ENCODE measurements at regions not wholly inside any gene's neighbourhood (a gene's known extent, or its start where the extent isn't known, plus 50 kb on each side); places are given as distances from the start of the nearest gene placed in this dataset.

DNA sequence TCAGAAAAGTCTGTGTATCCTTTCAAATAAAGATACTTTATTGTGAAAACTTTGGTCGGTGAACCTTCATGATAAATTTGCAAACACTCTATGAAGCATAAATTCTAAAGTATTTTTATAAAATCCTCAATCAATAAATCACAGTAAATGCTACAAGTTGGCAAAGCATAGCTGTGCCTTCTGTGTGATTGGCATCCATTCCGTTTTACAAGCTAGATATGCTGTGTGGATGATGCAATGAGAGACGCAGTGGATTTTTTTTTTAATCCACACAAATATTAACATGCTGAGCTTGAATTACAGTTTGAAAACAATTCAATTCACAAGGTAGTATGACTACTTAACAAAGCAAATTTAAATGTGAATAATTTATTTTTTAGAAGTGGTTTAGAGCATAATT lies 937.2 kb downstream of the ZPLD1 start:
- ChIA-PET POLR2A (no interaction called here), CTCF (no interaction called here)
- H3K27ac Mint-ChIP-seq, result no peak overlapping the region
- H3K36me3 Mint-ChIP-seq (ENCODE audit: low read depth), result no peaks in the 10 kb centered on the region
- H3K4me3 Mint-ChIP-seq, result no peak overlapping the region
- H3K9me3 Mint-ChIP-seq (ENCODE audit: insufficient read depth), result no peaks in the 10 kb centered on the region
- DNase-seq (no peak), ATAC-seq (no peak)
- H3K27me3 Mint-ChIP-seq (ENCODE audit: low read depth), result no peaks in the 10 kb centered on the region
- no peaks in the 10 kb centered on the region for H3K4me1 Mint-ChIP-seq (ENCODE audit: low read depth)

DNA sequence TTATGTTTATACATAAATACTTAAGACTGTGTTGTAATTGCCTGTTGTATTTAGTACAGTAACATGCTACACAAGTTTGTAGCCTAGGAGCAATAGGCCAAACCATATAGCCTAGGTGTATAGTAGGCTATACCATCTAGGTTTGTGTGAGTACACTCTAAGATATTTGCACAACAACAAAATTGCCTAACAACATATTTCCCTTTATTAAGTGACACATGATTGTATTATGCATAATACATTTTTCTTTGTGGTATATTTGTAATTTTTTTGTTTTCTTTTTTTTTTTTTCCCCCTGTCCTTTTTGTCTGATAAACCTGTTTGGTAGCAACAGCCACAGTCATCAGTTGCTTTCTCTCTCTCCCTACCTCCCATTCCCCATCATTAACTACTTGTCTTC lies 945.6 kb downstream of the ZPLD1 start:
- ATAC-seq (no peak), DNase-seq (no peak)
- ChIA-PET CTCF (no interaction called here), POLR2A (no interaction called here)
- no peaks in the 10 kb centered on the region for H3K36me3 Mint-ChIP-seq (ENCODE audit: low read depth)
- H3K9me3 Mint-ChIP-seq (ENCODE audit: insufficient read depth), result no peaks in the 10 kb centered on the region
- H3K27ac Mint-ChIP-seq, result no peak overlapping the region
- H3K27me3 Mint-ChIP-seq (ENCODE audit: low read depth), result no peaks in the 10 kb centered on the region
- no peaks in the 10 kb centered on the region for H3K4me1 Mint-ChIP-seq (ENCODE audit: low read depth)
- H3K4me3 Mint-ChIP-seq, result no peak overlapping the region

DNA sequence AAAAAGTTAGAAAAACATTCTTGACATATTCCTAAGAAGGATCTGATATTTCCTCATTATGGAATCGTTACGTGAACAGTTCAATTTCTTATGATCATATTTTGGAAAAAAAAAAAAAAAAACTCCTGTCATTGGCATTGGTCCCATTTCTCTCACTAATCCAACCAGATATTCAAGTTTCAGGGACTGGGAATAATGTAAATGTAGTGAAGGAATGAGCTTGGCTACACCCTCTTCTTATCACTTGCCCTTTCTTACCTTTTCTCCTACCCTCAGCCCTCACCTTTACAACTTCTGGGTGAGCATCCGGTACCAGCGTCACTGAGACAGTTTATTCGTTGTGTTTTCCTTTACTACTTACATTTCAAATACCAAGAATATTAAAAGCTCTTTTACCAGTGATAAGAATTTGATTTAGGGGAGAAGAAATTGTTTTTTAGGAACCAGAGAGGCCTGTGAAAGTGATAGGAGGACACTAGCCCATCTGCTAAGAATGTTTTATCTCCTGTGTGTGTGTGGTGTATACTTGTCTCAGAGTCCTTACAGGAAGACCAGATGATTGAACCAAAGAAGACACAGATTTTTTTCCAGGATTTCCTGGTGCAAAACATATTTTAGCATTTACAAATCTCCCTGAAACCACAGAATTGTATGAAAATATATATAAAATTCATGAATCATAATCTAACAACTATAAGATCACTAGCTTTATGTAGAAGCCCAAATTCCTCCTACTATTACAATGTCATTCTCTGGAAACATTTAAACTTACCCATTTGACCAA lies 946.7 kb downstream of the ZPLD1 start:
- Mint-ChIP-seq H3K4me3 (no peak overlapping the region), H3K27ac (no peak overlapping the region), H3K4me1 (ENCODE audit: low read depth) (no peaks in the 10 kb centered on the region), H3K9me3 (ENCODE audit: insufficient read depth) (no peaks in the 10 kb centered on the region), H3K36me3 (ENCODE audit: low read depth) (no peaks in the 10 kb centered on the region), H3K27me3 (ENCODE audit: low read depth) (no peaks in the 10 kb centered on the region)
- DNase-seq (no peak), ATAC-seq (no peak)
- POLR2A ChIA-PET, result no interaction called here
- CTCF ChIA-PET, result no interaction called here

DNA sequence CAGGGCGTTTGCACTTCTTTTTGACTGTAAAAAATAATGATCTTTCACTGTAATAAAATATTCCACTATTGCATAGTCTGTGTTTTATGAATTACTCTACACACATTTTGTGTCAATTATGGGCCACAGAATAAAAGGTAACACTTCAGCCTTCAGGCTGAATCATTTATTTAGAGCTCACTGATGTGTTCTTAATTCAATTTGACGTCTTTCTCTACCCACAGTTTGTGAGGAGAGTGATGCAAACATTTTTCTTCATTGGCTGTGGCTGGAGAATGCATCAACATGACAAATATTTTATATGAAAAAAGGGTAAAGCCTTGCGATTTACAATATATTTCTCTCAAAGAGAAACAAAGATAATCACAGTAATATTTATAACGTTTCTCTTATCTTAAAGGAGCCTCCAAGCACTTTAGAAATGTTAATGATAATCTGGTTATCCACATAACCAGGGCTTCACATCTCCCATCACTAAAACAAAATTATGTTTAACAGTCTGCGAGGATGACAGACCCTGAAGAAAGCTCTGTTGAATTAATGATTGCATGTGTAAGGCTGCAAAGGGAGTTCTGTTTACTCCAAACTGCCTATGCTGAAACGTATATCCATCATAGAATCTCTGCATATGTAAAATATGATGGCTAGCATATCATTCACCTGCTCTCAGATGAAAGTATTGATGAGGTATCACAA lies 951.3 kb downstream of the ZPLD1 start:
- H3K27me3 Mint-ChIP-seq (ENCODE audit: low read depth), result no peaks in the 10 kb centered on the region
- POLR2A ChIA-PET, result no interaction called here
- no peaks in the 10 kb centered on the region for H3K4me1 Mint-ChIP-seq (ENCODE audit: low read depth)
- CTCF ChIA-PET, result no interaction called here
- no peak overlapping the region for H3K4me3 Mint-ChIP-seq
- ATAC-seq, result no peak
- no peaks in the 10 kb centered on the region for H3K9me3 Mint-ChIP-seq (ENCODE audit: insufficient read depth)
- no peak for DNase-seq
- H3K27ac Mint-ChIP-seq, result no peak overlapping the region
- no peaks in the 10 kb centered on the region for H3K36me3 Mint-ChIP-seq (ENCODE audit: low read depth)

DNA sequence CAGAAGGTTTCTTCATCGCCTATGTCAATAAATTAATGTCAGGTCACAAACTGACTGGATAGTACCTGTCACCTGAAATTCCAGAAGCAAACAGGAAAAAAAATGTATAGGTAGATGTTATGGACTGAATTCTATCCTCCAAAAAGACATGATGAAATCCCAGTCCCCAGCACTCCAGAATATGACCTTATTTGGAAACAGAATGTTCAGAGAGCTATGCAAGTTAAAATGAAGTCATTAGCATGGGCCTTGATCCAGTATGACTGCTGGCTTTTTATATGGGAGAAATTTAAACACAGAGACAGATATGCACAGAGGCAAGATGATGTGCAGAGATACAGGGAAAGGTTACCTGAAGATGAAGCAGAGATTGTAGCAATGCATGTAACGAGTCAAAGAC lies 953.4 kb downstream of the ZPLD1 start:
- ChIA-PET POLR2A (no interaction called here), CTCF (no interaction called here)
- no peaks in the 10 kb centered on the region for H3K27me3 Mint-ChIP-seq (ENCODE audit: low read depth)
- ATAC-seq, result no peak
- H3K4me1 Mint-ChIP-seq (ENCODE audit: low read depth), result no peaks in the 10 kb centered on the region
- no peaks in the 10 kb centered on the region for H3K36me3 Mint-ChIP-seq (ENCODE audit: low read depth)
- H3K9me3 Mint-ChIP-seq (ENCODE audit: insufficient read depth), result no peaks in the 10 kb centered on the region
- H3K27ac Mint-ChIP-seq, result no peak overlapping the region
- no peak for DNase-seq
- H3K4me3 Mint-ChIP-seq, result no peak overlapping the region

DNA sequence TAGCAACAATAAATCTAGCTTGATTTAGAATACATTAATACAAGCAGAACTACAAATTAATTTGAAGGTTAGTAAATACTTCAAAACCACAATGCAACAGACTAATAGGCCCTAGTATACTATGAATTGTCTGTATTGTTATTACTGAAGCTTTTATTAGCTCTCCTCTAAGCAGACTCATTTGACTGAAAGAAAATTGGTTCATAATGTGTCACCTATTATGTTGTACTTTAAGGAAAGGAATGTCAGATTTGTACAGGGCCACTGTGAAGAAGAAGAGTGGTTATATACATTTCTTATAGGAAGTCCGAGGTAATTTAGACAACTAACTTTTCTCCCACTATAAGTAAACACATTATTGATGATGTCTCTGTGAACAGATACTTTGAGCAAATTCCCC lies 954.5 kb downstream of the ZPLD1 start:
- no peaks in the 10 kb centered on the region for H3K9me3 Mint-ChIP-seq (ENCODE audit: insufficient read depth)
- ATAC-seq, result no peak
- ChIA-PET POLR2A (no interaction called here), CTCF (no interaction called here)
- no peak for DNase-seq
- H3K4me3 Mint-ChIP-seq, result no peak overlapping the region
- H3K27ac Mint-ChIP-seq, result no peak overlapping the region
- no peaks in the 10 kb centered on the region for H3K4me1 Mint-ChIP-seq (ENCODE audit: low read depth)
- H3K27me3 Mint-ChIP-seq (ENCODE audit: low read depth), result no peaks in the 10 kb centered on the region
- no peaks in the 10 kb centered on the region for H3K36me3 Mint-ChIP-seq (ENCODE audit: low read depth)

DNA sequence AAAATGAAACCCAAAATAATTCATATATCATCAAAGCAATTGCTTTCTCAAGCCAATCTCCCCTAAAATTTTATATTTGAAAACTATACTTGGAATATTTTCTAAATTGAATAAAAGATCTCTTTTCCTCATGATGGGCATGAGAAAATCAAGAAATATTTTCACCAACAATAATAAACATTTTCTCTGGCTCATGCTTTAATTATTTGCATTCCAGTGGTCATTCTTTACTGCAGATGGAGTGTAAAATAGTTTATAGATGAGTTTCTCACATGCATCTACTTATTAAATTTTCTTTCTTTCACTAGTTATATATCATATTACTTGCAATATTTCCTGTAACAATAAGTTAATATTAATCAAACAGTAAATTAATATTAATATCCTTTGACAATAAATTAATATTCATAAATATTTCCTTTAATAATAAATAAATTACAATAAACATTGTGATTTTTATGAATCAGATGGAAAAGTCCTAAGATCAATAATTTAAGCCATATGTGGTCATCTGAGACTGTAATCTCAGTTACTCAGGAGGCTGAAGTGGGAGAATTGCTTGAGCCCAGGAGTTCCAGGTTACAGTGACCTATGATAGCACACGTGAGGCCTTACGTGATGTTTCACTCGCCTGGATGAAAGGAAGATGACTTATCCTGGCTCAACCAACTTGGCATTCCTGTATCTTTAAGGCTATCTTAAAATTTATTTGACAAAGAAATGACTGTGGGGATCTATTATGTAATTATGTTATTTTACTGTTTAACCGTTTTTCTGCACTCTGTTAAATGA lies 958.8 kb downstream of the ZPLD1 start:
- no peak overlapping the region for H3K27ac Mint-ChIP-seq

DNA sequence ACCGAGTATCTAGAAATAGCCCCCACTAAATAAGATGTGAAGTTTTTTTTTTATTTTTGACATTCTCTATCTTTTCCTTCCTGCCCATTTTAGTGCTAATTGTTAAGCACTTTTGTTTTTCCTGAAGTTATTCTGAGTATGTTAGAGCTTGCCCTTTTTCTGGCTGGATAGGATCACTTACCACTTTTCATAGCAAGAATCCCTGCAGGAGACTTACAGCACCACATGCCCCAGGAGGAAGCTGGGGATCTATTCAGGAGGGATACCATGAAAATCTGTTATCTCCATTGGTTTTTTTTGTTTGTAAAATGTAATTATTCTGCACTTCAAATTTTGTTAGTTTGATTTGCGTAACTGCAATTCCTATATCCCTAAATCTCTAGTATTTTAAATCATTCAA lies 968.4 kb downstream of the ZPLD1 start:
- ATAC-seq (no peak), DNase-seq (no peak)
- Mint-ChIP-seq H3K27me3 (ENCODE audit: low read depth) (no peaks in the 10 kb centered on the region), H3K27ac (no peak overlapping the region), H3K9me3 (ENCODE audit: insufficient read depth) (no peaks in the 10 kb centered on the region), H3K4me1 (ENCODE audit: low read depth) (no peaks in the 10 kb centered on the region), H3K36me3 (ENCODE audit: low read depth) (no peaks in the 10 kb centered on the region), H3K4me3 (no peak overlapping the region)
- CTCF ChIA-PET, result no interaction called here
- POLR2A ChIA-PET, result no interaction called here

More for the DNA sequence above, 958.8 kb downstream of the ZPLD1 start:
- H3K4me3 Mint-ChIP-seq, result no peak overlapping the region
- POLR2A ChIA-PET, result no interaction called here
- CTCF ChIA-PET, result no interaction called here
- H3K9me3 Mint-ChIP-seq (ENCODE audit: insufficient read depth), result no peaks in the 10 kb centered on the region
- DNase-seq (no peak), ATAC-seq (no peak)
- no peaks in the 10 kb centered on the region for H3K36me3 Mint-ChIP-seq (ENCODE audit: low read depth)
- H3K4me1 Mint-ChIP-seq (ENCODE audit: low read depth), result no peaks in the 10 kb centered on the region
- no peaks in the 10 kb centered on the region for H3K27me3 Mint-ChIP-seq (ENCODE audit: low read depth)

DNA sequence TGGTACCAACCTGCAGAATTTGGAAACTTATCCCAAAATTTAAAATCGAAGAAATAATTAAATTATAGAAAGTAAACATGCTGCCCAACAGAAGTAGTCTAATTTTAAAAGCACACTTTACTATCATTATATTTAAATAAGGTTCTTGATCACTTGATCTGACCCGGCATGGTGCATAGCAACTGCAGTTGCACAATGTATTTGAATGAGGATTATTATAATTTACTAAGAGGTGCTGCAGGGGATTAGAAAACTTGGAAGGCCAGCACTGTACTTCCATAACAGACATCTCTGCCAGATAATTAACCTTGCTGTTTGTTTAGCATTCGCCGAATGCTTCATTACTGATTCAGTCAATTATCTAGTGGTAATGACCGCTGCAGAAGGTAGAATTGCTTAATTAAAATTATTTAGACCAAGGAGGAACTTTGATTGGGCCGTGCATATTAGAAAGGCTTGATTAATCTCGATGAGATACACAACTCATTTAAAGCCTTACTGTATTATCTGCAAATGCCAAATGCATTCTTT lies 971.6 kb downstream of the ZPLD1 start:
- no peak for ATAC-seq

DNA sequence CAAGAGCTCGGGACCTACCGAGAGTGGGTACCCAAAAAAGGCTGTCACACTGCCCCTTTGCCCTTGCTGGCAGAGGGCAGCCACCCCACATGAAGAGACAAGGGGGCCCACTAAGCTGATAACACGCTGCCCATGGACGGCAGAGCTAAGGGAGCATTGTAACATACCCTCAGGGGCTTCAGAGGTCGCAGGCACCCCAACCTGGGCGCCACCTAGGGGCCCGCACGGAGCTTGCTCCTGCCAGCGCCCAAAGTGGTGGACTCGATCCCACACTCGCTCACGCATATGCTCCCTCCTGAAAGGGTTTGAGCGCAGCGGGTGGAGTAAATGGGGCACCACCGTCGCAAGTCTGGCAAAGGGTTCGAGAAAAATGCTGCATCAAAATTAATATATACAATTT lies 975.4 kb downstream of the ZPLD1 start:
- no peaks in the 10 kb centered on the region for H3K4me1 Mint-ChIP-seq (ENCODE audit: low read depth)
- DNase-seq (no peak), ATAC-seq (no peak)
- H3K27ac Mint-ChIP-seq, result no peak overlapping the region
- H3K9me3 Mint-ChIP-seq (ENCODE audit: insufficient read depth), result no peaks in the 10 kb centered on the region
- POLR2A ChIA-PET, result no interaction called here
- CTCF ChIA-PET, result interaction anchor here (0.6 kb wide), 1 partner anchor 1181 kb away, joined by 3 read pairs; no protein-coding TSS in a partner anchor
- H3K36me3 Mint-ChIP-seq (ENCODE audit: low read depth), result no peaks in the 10 kb centered on the region
- H3K27me3 Mint-ChIP-seq (ENCODE audit: low read depth), result no peaks in the 10 kb centered on the region
- H3K4me3 Mint-ChIP-seq, result no peak overlapping the region

More for the DNA sequence above, 971.6 kb downstream of the ZPLD1 start:
- no peaks in the 10 kb centered on the region for H3K36me3 Mint-ChIP-seq (ENCODE audit: low read depth)
- CTCF ChIA-PET, result no interaction called here
- DNase-seq, result no peak
- H3K27me3 Mint-ChIP-seq (ENCODE audit: low read depth), result no peaks in the 10 kb centered on the region
- no peak overlapping the region for H3K4me3 Mint-ChIP-seq
- H3K9me3 Mint-ChIP-seq (ENCODE audit: insufficient read depth), result no peaks in the 10 kb centered on the region
- POLR2A ChIA-PET, result no interaction called here
- H3K27ac Mint-ChIP-seq, result no peak overlapping the region
- H3K4me1 Mint-ChIP-seq (ENCODE audit: low read depth), result no peaks in the 10 kb centered on the region

DNA sequence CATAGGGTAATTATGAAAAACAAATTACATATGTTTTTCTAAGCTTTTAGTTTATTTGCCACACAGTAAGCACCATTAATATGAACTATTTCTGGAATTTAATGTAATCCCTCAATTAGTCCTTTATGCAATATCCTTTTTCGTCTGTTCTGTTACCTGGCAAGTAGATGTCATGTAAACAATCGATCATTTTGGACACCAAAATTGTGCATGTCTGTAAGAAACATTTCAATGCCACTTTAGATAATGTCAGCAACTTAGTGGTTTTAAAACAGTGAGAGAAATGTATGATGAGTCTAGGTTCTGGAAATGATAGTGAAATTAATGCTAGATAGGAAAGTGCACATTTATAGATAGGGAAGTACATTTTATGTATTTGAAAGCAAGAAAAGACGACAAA lies 986.6 kb downstream of the ZPLD1 start:
- Mint-ChIP-seq H3K4me3 (no peak overlapping the region), H3K27ac (no peak overlapping the region), H3K27me3 (ENCODE audit: low read depth) (no peaks in the 10 kb centered on the region), H3K9me3 (ENCODE audit: insufficient read depth) (no peaks in the 10 kb centered on the region), H3K36me3 (ENCODE audit: low read depth) (no peaks in the 10 kb centered on the region), H3K4me1 (ENCODE audit: low read depth) (no peaks in the 10 kb centered on the region)
- no peak for ATAC-seq
- CTCF ChIA-PET, result no interaction called here
- POLR2A ChIA-PET, result no interaction called here
- no peak for DNase-seq

DNA sequence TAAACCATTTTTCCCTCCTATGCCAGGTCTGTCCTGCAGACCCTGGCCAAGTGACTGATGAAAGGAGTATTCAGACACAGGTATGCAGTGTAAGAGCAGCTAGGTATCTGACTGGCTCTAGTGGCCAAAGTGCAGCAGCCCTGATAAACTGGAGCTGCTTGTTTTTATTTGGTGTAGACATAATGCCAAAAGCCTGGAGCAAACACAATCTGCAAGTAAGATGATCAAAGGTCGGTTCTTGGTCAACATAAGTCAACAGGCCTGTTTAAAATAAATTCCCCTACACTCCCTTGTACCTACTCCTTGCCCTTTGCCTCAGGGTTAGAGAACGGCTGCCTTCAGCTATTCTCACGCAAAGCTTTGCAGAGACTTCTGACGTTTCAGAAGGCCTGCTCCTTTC lies 1003.1 kb downstream of the ZPLD1 start:
- ATAC-seq (no peak), DNase-seq (no peak)
- H3K9me3 Mint-ChIP-seq (ENCODE audit: insufficient read depth), result peaks cover 4% of the 10 kb centered on the region
- no peak overlapping the region for H3K4me3 Mint-ChIP-seq
- POLR2A ChIA-PET, result no interaction called here
- CTCF ChIA-PET, result no interaction called here
- no peaks in the 10 kb centered on the region for H3K36me3 Mint-ChIP-seq (ENCODE audit: low read depth)
- no peaks in the 10 kb centered on the region for H3K27me3 Mint-ChIP-seq (ENCODE audit: low read depth)
- no peaks in the 10 kb centered on the region for H3K4me1 Mint-ChIP-seq (ENCODE audit: low read depth)
- no peak overlapping the region for H3K27ac Mint-ChIP-seq
